Activated CD4-positive, alpha-beta T cell treated with anti-CD3 and anti-CD28 coated beads, Interleukin-2, amount 50 U/mL, for 24 hours (primary cell): ENCODE measurements at regions not wholly inside any gene's neighbourhood (a gene's known extent, or its start where the extent isn't known, plus 50 kb on each side); places are given as distances from the start of the nearest gene placed in this dataset.

ENCODE experiments used
- DNase-seq, 2 donors: peaks; one replicate each; pipeline ENCODE4 v3.0.0-alpha.2; 2020; ENCODE audit warnings: low read depth in 1 of 2, low spot score in 1 of 2

GRCh38 chr2:3138621-3139020 lies 239.0 kb downstream of the EIPR1 start:
- no peak for DNase-seq

GRCh38 chr2:3137651-3138300 lies 239.8 kb downstream of the EIPR1 start:
- DNase-seq, result no peak

- DNase-seq, result no peak
Measured at GRCh38 chr2:3135676-3136075, 241.9 kb downstream of the EIPR1 start.

GRCh38 chr2:3134026-3134571 lies 243.5 kb downstream of the EIPR1 start:
- DNase-seq, result no peak

- DNase-seq, result no peak
Measured at GRCh38 chr2:3132966-3133365, 244.7 kb downstream of the EIPR1 start.

GRCh38 chr2:3132466-3132865 lies 245.2 kb downstream of the EIPR1 start:
- no peak for DNase-seq

- DNase-seq, result no peak
Measured at GRCh38 chr2:3131636-3132326, 245.8 kb downstream of the EIPR1 start.

GRCh38 chr2:3130889-3131635 lies 246.6 kb downstream of the EIPR1 start:
- no peak for DNase-seq

- DNase-seq, result no peak
Measured at GRCh38 chr2:3130444-3130843, 247.2 kb downstream of the EIPR1 start.

GRCh38 chr2:3129867-3130266 lies 247.8 kb downstream of the EIPR1 start:
- DNase-seq, result no peak

GRCh38 chr2:3128786-3129185 lies 248.8 kb downstream of the EIPR1 start:
- no peak for DNase-seq

- DNase-seq, result no peak
Measured at GRCh38 chr2:3127710-3128109, 249.9 kb downstream of the EIPR1 start.

- DNase-seq, result no peak
Measured at GRCh38 chr2:3126911-3127621, 250.6 kb downstream of the EIPR1 start.

- no peak for DNase-seq
Measured at GRCh38 chr2:3126171-3126910, 251.3 kb downstream of the EIPR1 start.

- DNase-seq, result no peak
Measured at GRCh38 chr2:3125761-3126130, 251.9 kb downstream of the EIPR1 start.

GRCh38 chr2:3125001-3125760 lies 252.4 kb downstream of the EIPR1 start:
- DNase-seq, result no peak

- DNase-seq, result no peak
Measured at GRCh38 chr2:3122525-3122924, 255.1 kb downstream of the EIPR1 start.

- no peak for DNase-seq
Measured at GRCh38 chr2:3121601-3122000, 256.0 kb downstream of the EIPR1 start.

- no peak for DNase-seq
Measured at GRCh38 chr2:3117650-3118216, 259.9 kb downstream of the EIPR1 start.

- DNase-seq, result no peak
Measured at GRCh38 chr2:3116371-3116770, 261.2 kb downstream of the EIPR1 start.
